Kidney (tissue), 13 donors: ENCODE measurements at regions not wholly inside any gene's neighbourhood (a gene's known extent, or its start where the extent isn't known, plus 50 kb on each side); places are given as distances from the start of the nearest gene placed in this dataset.

ENCODE experiments used
- DNase-seq, 5 donors: peaks; one replicate each; pipeline ENCODE4 v3.0.0-alpha.2; 2013 to 2020
- FAIRE-seq: peaks from 2 replicates; lab custom pipeline; 2012; peaks lifted over from hg19 to GRCh38; lab: Jason Lieb, UNC
- H3K27ac ChIP-seq, 2 donors: one replicate each; pipeline ENCODE4 v1.7.0; 2013; ENCODE audit warnings: low read depth in 2 of 2, low read length in 2 of 2, inconsistent platforms in 1 of 2
- H3K27me3 ChIP-seq: one replicate; pipeline ENCODE4 v1.7.1; 2013; ENCODE audit warnings: low read length, inconsistent platforms; ENCODE audit not compliant: control insufficient read depth, insufficient read depth
- H3K36me3 ChIP-seq, 3 donors: one replicate each; pipeline versions ENCODE4 v1.7.0 to v1.7.1; 2013; ENCODE audit warnings: low read length in 3 of 3, control low read depth in 1 of 3, inconsistent platforms in 1 of 3; ENCODE audit not compliant: insufficient read depth in 3 of 3, control insufficient read depth in 2 of 3
- H3K4me1 ChIP-seq, 3 donors: one replicate each; pipeline versions ENCODE4 v1.7.0 to v1.7.1; 2013; ENCODE audit warnings: low read length in 3 of 3, inconsistent platforms in 1 of 3, low read depth in 1 of 3; ENCODE audit not compliant: control insufficient read depth in 2 of 3, insufficient read depth in 2 of 3
- H3K4me3 ChIP-seq, 3 donors: one replicate each; pipeline versions ENCODE4 v1.7.0 to v1.8.1; 2013; ENCODE audit warnings: low read length in 3 of 3, control low read depth in 1 of 3, inconsistent platforms in 1 of 3
- H3K9ac ChIP-seq, 3 donors: one replicate each; pipeline versions ENCODE4 v1.7.0 to v1.7.1; 2013; ENCODE audit warnings: low read length in 3 of 3, control low read depth in 1 of 3, inconsistent platforms in 1 of 3
- H3K9me3 ChIP-seq, 3 donors: one replicate each; pipeline versions ENCODE4 v1.7.0 to v1.7.1; 2013; ENCODE audit warnings: low read length in 3 of 3, control low read depth in 1 of 3, inconsistent platforms in 1 of 3; ENCODE audit not compliant: control insufficient read depth in 2 of 3, insufficient read depth in 1 of 3
- intact Hi-C: fragments of 100-400 bp; cut with DNase I; formaldehyde crosslinking; loops from one replicate; pipeline ENCODE4 v1.11.1; 2022
- TF ChIP-seq, protein P1 (sequence below): IDR thresholded peaks from 3 replicates; pipeline ENCODE4 v1.5.1; 2012; ENCODE audit warnings: mild to moderate bottlenecking, moderate library complexity, borderline replicate concordance; ENCODE audit not compliant: insufficient read depth; ENCODE audit errors: extremely low read depth
- donor health status: control.
- donor health status: control.
- donor health status: control.
- donor health status: control.
- donor health status: control.
- donor health status: DM: yes; HTN: yes; CAD: no.
- donor health status: Normal renal cell carcinoma (clear cell type).

- Histone ChIP-seq H3K4me3 (no peak overlapping the region), H3K4me1 (no peaks in the 10 kb centered on the region), H3K9ac (no peak overlapping the region), H3K27ac (no peak overlapping the region), H3K9me3 (peaks cover 0 to 37% (median 2%) of the 10 kb centered on the region in 3 donors), H3K27me3 (no peaks in the 10 kb centered on the region), H3K36me3 (no peaks in the 10 kb centered on the region)
- TF ChIP-seq, protein P1, sequence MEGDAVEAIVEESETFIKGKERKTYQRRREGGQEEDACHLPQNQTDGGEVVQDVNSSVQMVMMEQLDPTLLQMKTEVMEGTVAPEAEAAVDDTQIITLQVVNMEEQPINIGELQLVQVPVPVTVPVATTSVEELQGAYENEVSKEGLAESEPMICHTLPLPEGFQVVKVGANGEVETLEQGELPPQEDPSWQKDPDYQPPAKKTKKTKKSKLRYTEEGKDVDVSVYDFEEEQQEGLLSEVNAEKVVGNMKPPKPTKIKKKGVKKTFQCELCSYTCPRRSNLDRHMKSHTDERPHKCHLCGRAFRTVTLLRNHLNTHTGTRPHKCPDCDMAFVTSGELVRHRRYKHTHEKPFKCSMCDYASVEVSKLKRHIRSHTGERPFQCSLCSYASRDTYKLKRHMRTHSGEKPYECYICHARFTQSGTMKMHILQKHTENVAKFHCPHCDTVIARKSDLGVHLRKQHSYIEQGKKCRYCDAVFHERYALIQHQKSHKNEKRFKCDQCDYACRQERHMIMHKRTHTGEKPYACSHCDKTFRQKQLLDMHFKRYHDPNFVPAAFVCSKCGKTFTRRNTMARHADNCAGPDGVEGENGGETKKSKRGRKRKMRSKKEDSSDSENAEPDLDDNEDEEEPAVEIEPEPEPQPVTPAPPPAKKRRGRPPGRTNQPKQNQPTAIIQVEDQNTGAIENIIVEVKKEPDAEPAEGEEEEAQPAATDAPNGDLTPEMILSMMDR = no peak
- DNase-seq (no peak), FAIRE-seq (no peak)
- intact Hi-C loops = no loop called here
These were observed 1560.2 kb downstream of the UQCRFS1 start for GRCh38 chr19:27652796-27653195.

DNA sequence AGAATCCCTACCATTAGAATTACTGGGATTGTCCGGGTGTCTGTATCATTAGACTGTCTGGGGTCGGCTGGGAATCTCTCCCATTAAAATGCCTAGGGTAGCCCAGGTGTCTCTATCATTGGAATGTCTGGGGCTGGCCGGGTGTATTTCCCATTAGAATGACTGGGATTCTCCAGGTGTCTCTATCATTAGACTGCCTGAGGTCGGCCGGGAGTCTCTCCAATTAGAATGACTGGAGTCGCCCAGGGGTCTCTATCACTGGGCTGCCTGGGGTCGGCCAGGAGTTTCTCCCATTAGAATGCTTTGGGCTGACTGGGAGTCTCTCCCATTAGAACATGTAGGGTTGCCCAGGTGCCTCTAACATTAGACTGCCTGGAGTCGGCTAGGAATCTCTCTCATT is 1560.7 kb downstream of the UQCRFS1 start:
- H3K9me3 ChIP-seq = peaks cover 0 to 40% (median 2%) of the 10 kb centered on the region in 3 donors
- H3K27me3 ChIP-seq = no peaks in the 10 kb centered on the region
- TF ChIP-seq, protein P1 = no peak
- H3K9ac ChIP-seq = no peak overlapping the region
- H3K4me3 ChIP-seq = no peak overlapping the region
- DNase-seq = no peak
- intact Hi-C loops = no loop called here
- FAIRE-seq = no peak
- H3K27ac ChIP-seq = no peak overlapping the region
- H3K4me1 ChIP-seq = no peaks in the 10 kb centered on the region
- H3K36me3 ChIP-seq = no peaks in the 10 kb centered on the region

- Histone ChIP-seq H3K27ac (no peak overlapping the region), H3K36me3 (no peaks in the 10 kb centered on the region), H3K4me3 (no peak overlapping the region), H3K4me1 (no peaks in the 10 kb centered on the region), H3K9me3 (peaks cover 0 to 27% (median 2%) of the 10 kb centered on the region in 3 donors), H3K9ac (no peak overlapping the region), H3K27me3 (no peaks in the 10 kb centered on the region)
- intact Hi-C loops = no loop called here
- TF ChIP-seq, protein P1 = no peak
- no peak for FAIRE-seq
- no peak for DNase-seq
These were observed 1565.5 kb downstream of the UQCRFS1 start for GRCh38 chr19:27647423-27647822.

GRCh38 chr19:27635401-27635800 is 1577.5 kb downstream of the UQCRFS1 start:
- Histone ChIP-seq H3K4me3 (no peak overlapping the region), H3K36me3 (no peaks in the 10 kb centered on the region), H3K9ac (no peak overlapping the region), H3K9me3 (peaks cover 0 to 30% (median 0%) of the 10 kb centered on the region in 3 donors), H3K4me1 (no peaks in the 10 kb centered on the region), H3K27ac (no peak overlapping the region), H3K27me3 (no peaks in the 10 kb centered on the region)
- FAIRE-seq = no peak
- DNase-seq = no peak
- TF ChIP-seq, protein P1 = no peak
- intact Hi-C loops = no loop called here
